Activated CD4-positive, CD25-positive, alpha-beta regulatory T cell (primary cell): ENCODE measurements at regions not wholly inside any gene's neighbourhood (a gene's known extent, or its start where the extent isn't known, plus 50 kb on each side); places are given as distances from the start of the nearest gene placed in this dataset.

Experiments
- DNase-seq, 4 experiments: peaks; one replicate each; lab custom pipeline; 2025; lab: John Stamatoyannopoulos, UW

- no peak for DNase-seq
These were observed 105.4 kb upstream of the ESR1 start for GRCh38 chr6:151701911-151702562.

- DNase-seq: no peak
These were observed 104.4 kb upstream of the ESR1 start for GRCh38 chr6:151702851-151703658.

DNA sequence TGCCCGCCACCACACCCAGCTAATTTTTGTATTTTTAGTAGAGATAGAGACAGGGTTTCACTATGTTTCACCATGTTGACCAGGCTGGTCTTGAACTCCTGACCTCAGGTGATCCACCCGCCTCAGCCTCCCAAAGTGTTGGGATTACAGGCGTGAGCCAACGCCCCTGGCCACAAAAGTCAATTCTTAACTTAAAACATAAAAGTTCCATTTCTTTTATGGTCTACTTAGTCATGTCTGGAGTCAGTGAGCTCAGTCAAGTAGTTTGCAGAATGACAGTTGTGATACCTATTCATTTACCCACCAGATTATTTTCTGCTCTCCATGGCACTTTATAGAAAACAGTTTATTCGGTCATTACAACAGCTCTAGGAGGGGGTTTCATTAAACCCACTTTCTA is 103.1 kb upstream of the ESR1 start:
- no peak for DNase-seq

- DNase-seq: no peak
These were observed 101.3 kb upstream of the ESR1 start for GRCh38 chr6:151705993-151706733.

GRCh38 chr6:151709329-151709728 is 98.2 kb upstream of the ESR1 start:
- DNase-seq: no peak

DNA sequence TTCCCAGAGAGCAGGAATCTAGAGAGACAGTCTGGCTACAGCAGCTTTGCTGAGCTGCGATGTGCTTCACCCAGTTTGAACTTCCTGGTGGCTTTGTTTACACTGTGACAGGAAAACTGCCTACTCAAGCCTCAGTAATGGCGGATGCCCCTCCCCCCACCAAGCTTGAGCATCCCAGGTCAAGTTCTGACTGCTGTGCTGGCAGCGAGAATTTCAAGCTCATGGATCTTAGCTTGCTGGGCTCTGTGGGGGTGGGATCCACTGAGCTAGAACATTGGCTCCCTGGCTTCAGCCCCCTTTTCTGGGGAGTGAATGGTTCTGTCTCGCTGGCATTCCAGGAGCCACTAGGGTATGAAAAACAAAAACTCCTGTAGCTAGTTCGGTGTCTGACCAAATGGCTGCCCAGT is 91.0 kb upstream of the ESR1 start:
- no peak for DNase-seq

DNA sequence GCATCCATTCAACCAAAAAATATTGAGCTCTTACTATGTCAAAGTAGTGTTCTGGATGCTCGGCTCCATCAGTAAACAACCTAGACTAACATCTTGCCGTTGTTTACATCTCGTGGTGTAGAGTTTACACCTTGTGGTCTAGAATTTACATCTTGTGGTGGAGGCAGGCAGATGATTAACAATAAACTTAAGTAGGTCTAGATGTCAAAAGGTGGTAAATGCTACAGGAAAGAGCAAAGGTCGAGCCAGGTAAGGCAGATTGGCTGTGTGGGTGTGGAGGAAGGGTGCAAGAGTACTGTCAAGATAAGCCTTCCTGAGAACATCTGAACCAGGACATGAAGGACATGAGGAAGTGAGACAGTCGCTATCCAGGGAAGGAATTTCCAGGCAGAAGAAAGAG is 88.4 kb upstream of the ESR1 start:
- no peak for DNase-seq

- no peak for DNase-seq
These were observed 86.3 kb upstream of the ESR1 start for GRCh38 chr6:151721146-151721545.

DNA sequence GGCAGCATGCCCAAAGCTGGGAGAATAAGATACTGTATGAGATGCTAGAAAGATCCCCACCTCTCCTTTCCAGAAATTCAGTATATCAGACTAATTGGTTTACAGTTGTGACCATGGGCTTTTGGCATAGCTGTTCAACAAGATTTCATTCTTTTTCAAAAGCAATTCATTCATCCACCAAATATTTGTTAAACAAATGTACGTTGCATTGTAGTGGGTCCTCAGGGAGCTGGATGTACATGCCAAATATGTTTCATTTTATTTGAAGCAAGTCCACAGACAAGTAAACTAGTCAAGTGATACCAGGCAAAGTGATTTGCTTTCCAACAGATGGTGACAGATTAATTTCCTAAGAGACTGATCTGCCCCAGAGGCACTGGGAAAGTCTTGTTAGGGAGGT is 85.8 kb upstream of the ESR1 start:
- DNase-seq: no peak

DNA sequence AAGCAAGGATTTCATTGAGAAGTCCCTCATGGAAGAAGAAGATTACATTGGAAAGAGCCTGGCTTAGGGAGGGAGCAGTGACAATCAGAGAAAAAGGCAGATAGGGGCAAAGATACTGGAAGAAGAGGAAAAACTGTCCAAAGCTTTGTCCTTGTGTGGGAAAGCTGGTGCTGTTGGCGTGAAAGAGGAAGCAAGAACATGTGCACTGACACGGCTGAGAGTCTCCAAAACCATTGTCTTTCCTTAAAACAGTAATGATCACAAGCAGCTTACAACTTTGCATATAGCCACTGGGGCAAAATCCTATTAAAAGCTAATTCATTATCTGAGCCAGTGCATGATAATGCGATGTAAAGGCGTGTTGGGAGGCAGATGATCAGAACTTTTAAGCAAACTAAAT is 85.1 kb upstream of the ESR1 start:
- no peak for DNase-seq

- DNase-seq: no peak
These were observed 84.3 kb upstream of the ESR1 start for GRCh38 chr6:151723152-151723551.

- no peak for DNase-seq
These were observed 77.5 kb upstream of the ESR1 start for GRCh38 chr6:151729829-151730495.

GRCh38 chr6:151730496-151730870 is 77.0 kb upstream of the ESR1 start:
- DNase-seq: no peak

DNA sequence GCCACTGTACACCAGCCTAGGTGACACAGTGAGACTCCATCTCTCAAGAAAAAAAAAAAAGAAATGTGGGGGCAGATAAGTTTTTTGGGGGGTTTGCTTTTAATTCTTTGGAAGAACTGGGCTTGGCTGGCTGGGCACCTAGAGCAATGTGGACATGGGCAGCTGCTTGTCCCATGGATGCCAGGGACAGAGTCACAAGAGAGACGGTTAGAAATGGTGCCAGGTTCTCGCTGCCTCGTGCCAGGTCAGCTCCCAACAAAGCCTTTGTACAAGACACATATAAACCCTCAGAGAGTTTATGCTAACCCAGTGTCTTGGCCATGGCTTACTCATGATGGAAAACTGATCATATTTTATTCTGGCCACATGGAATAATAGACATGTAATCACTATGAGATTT is 76.2 kb upstream of the ESR1 start:
- DNase-seq: no peak

- no peak for DNase-seq
These were observed 73.7 kb upstream of the ESR1 start for GRCh38 chr6:151733680-151734320.

- DNase-seq: no peak
These were observed 69.2 kb upstream of the ESR1 start for GRCh38 chr6:151738267-151738666.

GRCh38 chr6:151738960-151739359 is 68.5 kb upstream of the ESR1 start:
- DNase-seq: no peak

GRCh38 chr6:151740820-151741219 is 66.7 kb upstream of the ESR1 start:
- no peak for DNase-seq

DNA sequence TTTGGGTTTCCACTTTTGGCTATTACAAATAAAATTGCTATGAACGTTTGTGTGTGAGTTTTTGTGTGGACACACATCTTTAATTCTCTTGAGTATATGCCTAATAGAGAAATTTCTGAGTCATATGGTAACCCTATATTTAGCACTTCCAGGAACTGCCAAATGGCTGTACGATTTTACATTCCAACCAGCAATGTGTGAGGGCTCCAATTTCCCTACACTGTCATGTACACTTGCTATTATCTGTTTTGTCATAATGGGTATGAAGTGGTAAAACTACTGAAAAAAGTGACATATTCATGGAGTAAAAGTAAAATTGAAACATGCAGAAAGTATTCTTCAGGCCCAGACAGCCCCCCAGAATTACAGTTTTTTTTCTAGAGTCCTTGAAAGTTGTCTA is 59.6 kb upstream of the ESR1 start:
- no peak for DNase-seq

DNA sequence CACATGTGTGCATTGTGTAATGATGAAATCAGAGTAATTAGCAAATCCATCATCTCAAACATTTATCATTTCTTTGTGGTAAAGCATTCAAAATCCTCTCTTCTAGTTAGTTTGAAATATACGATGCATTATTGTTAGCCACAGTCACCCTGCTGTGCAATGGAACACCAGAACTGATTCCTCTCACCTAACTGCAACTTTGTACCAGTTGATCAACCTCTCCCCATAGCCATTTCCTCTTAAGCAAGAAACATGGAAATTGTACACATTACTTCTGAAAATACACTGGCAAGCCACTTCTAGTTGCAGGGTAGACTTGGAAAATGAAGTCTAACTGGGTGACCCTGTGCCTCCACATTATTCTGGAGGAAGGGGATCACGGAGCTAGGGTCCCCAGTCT is 58.1 kb upstream of the ESR1 start:
- no peak for DNase-seq

DNA sequence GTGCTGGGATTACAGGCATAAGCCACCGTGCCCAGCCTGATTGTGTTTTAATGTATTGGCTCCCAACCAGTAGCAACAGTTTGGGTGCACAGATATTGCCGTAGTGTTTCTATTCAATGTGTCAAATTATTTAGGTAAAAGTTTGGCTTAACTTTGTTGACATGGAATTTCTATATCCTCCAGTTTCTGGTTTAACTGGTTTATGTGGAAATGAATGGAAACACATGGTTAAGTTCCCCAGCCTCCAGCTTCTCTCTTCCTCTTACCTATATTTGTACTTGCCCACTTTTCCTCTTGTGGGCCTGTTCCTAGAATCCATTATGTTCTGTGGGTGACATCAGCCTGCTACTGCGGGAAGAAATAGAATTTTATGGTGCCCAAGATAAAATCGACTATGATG is 53.9 kb upstream of the ESR1 start:
- no peak for DNase-seq

GRCh38 chr6:151757506-151757955 is 50.0 kb upstream of the ESR1 start:
- DNase-seq: no peak
